ENCODE measurements at regions not wholly inside any gene's neighbourhood (a gene's known extent, or its start where the extent isn't known, plus 50 kb on each side); places are given as distances from the start of the nearest gene placed in this dataset.

DNA sequence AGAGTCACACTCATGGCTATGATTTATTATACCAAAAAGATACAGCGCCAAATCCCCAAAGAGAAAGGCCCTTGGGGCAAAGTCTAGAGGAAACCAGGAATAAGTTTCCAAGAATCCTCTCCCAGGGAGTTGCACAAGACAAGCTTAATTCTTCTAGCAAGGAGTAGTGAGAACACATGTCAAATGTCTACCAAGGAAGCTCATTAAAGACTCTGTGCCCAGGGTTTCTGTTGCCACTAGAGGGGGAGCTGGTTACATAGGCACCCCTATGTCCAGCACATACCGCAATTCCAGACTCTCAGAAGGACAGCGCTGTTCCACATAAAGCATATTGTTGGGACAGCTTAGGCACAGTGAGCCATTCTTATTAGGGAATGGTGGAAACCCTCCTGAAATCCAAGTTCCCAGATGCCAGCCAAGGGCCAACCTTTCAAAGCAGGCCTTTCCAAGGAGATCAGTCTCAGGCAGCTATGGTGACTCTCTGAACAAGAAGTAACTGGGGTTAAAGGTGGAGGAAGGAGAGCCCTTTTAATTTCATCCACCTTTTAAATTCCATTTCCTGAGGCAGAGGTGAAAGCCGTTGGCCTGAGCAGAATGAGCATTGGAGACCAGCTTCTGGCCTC is 194.2 kb downstream of the UACA start:
- TF ChIP-seq POLR2AphosphoS5 (IDR thresholded peaks at IDR 0.05; ENCODE audit: low read depth) (no peak), GABPA (IDR thresholded peaks at IDR 0.05; ENCODE audit: low read depth) (no peak), SPI1 (IDR thresholded peaks at IDR 0.05; ENCODE audit: borderline replicate concordance, low read depth) (no peak)
- TF ChIP-seq, protein P1, sequence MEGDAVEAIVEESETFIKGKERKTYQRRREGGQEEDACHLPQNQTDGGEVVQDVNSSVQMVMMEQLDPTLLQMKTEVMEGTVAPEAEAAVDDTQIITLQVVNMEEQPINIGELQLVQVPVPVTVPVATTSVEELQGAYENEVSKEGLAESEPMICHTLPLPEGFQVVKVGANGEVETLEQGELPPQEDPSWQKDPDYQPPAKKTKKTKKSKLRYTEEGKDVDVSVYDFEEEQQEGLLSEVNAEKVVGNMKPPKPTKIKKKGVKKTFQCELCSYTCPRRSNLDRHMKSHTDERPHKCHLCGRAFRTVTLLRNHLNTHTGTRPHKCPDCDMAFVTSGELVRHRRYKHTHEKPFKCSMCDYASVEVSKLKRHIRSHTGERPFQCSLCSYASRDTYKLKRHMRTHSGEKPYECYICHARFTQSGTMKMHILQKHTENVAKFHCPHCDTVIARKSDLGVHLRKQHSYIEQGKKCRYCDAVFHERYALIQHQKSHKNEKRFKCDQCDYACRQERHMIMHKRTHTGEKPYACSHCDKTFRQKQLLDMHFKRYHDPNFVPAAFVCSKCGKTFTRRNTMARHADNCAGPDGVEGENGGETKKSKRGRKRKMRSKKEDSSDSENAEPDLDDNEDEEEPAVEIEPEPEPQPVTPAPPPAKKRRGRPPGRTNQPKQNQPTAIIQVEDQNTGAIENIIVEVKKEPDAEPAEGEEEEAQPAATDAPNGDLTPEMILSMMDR (IDR thresholded peaks at IDR 0.05; ENCODE audit: insufficient read depth, low read length): no peak
- TF ChIP-seq, protein P2, sequence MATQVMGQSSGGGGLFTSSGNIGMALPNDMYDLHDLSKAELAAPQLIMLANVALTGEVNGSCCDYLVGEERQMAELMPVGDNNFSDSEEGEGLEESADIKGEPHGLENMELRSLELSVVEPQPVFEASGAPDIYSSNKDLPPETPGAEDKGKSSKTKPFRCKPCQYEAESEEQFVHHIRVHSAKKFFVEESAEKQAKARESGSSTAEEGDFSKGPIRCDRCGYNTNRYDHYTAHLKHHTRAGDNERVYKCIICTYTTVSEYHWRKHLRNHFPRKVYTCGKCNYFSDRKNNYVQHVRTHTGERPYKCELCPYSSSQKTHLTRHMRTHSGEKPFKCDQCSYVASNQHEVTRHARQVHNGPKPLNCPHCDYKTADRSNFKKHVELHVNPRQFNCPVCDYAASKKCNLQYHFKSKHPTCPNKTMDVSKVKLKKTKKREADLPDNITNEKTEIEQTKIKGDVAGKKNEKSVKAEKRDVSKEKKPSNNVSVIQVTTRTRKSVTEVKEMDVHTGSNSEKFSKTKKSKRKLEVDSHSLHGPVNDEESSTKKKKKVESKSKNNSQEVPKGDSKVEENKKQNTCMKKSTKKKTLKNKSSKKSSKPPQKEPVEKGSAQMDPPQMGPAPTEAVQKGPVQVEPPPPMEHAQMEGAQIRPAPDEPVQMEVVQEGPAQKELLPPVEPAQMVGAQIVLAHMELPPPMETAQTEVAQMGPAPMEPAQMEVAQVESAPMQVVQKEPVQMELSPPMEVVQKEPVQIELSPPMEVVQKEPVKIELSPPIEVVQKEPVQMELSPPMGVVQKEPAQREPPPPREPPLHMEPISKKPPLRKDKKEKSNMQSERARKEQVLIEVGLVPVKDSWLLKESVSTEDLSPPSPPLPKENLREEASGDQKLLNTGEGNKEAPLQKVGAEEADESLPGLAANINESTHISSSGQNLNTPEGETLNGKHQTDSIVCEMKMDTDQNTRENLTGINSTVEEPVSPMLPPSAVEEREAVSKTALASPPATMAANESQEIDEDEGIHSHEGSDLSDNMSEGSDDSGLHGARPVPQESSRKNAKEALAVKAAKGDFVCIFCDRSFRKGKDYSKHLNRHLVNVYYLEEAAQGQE (IDR thresholded peaks at IDR 0.05; ENCODE audit: insufficient replicate concordance, low read depth): no peak
